ENCODE measurements at regions not wholly inside any gene's neighbourhood (a gene's known extent, or its start where the extent isn't known, plus 50 kb on each side); places are given as distances from the start of the nearest gene placed in this dataset.

GRCh38 chr18:65946777-65947176 is 196.0 kb downstream of the CDH7 start:
- no peaks in the 10 kb centered on the region for H3K4me1 ChIP-seq (ENCODE audit: control insufficient read depth in 2 of 3, insufficient read depth in 2 of 3, low read depth in 1 of 3, low read length in 3 of 3)
- no peak overlapping the region for H3K9ac ChIP-seq (ENCODE audit: low read length in 3 of 3)
- intact Hi-C loops (cut with DNase I) = no loop called here
- no peaks in the 10 kb centered on the region for H3K9me3 ChIP-seq (ENCODE audit: control insufficient read depth in 2 of 3, insufficient read depth in 1 of 3, low read length in 3 of 3)
- no peak for FAIRE-seq
- DNase-seq = no peak
- no peak for TF ChIP-seq CTCF (IDR thresholded peaks at IDR 0.05; ENCODE audit: borderline replicate concordance, extremely low read depth, insufficient read depth)
- H3K36me3 ChIP-seq (ENCODE audit: control insufficient read depth in 2 of 3, insufficient read depth in 3 of 3, low read length in 3 of 3) = no peaks in the 10 kb centered on the region
- no peaks in the 10 kb centered on the region for H3K27me3 ChIP-seq (ENCODE audit: control insufficient read depth, insufficient read depth, low read length)
- no peak overlapping the region for H3K27ac ChIP-seq (ENCODE audit: low read depth in 2 of 2, low read length in 2 of 2)
- no peak overlapping the region for H3K4me3 ChIP-seq (ENCODE audit: low read length in 3 of 3)

GRCh38 chr18:65943268-65943667 is 192.5 kb downstream of the CDH7 start:
- DNase-seq (no peak), FAIRE-seq (no peak)
- Histone ChIP-seq H3K4me3 (ENCODE audit: low read length in 3 of 3) (no peak overlapping the region), H3K27me3 (ENCODE audit: control insufficient read depth, insufficient read depth, low read length) (no peaks in the 10 kb centered on the region), H3K27ac (ENCODE audit: low read depth in 2 of 2, low read length in 2 of 2) (no peak overlapping the region), H3K36me3 (ENCODE audit: control insufficient read depth in 2 of 3, insufficient read depth in 3 of 3, low read length in 3 of 3) (no peaks in the 10 kb centered on the region), H3K9me3 (ENCODE audit: control insufficient read depth in 2 of 3, insufficient read depth in 1 of 3, low read length in 3 of 3) (no peaks in the 10 kb centered on the region), H3K9ac (ENCODE audit: low read length in 3 of 3) (no peak overlapping the region), H3K4me1 (ENCODE audit: control insufficient read depth in 2 of 3, insufficient read depth in 2 of 3, low read depth in 1 of 3, low read length in 3 of 3) (no peaks in the 10 kb centered on the region)
- no peak for TF ChIP-seq CTCF (IDR thresholded peaks at IDR 0.05; ENCODE audit: borderline replicate concordance, extremely low read depth, insufficient read depth)
- intact Hi-C loops (cut with DNase I) = no loop called here

GRCh38 chr18:65942854-65943253 is 192.0 kb downstream of the CDH7 start:
- intact Hi-C loops (cut with DNase I) = no loop called here
- no peak for DNase-seq
- no peak for FAIRE-seq
- no peaks in the 10 kb centered on the region for H3K4me1 ChIP-seq (ENCODE audit: control insufficient read depth in 2 of 3, insufficient read depth in 2 of 3, low read depth in 1 of 3, low read length in 3 of 3)
- H3K27ac ChIP-seq (ENCODE audit: low read depth in 2 of 2, low read length in 2 of 2) = no peak overlapping the region
- no peaks in the 10 kb centered on the region for H3K36me3 ChIP-seq (ENCODE audit: control insufficient read depth in 2 of 3, insufficient read depth in 3 of 3, low read length in 3 of 3)
- TF ChIP-seq CTCF (IDR thresholded peaks at IDR 0.05; ENCODE audit: borderline replicate concordance, extremely low read depth, insufficient read depth) = no peak
- no peaks in the 10 kb centered on the region for H3K9me3 ChIP-seq (ENCODE audit: control insufficient read depth in 2 of 3, insufficient read depth in 1 of 3, low read length in 3 of 3)
- H3K27me3 ChIP-seq (ENCODE audit: control insufficient read depth, insufficient read depth, low read length) = no peaks in the 10 kb centered on the region
- no peak overlapping the region for H3K4me3 ChIP-seq (ENCODE audit: low read length in 3 of 3)
- no peak overlapping the region for H3K9ac ChIP-seq (ENCODE audit: low read length in 3 of 3)

- H3K27me3 ChIP-seq (ENCODE audit: control insufficient read depth, insufficient read depth, low read length) = no peaks in the 10 kb centered on the region
- no peak overlapping the region for H3K4me3 ChIP-seq (ENCODE audit: low read length in 3 of 3)
- H3K36me3 ChIP-seq (ENCODE audit: control insufficient read depth in 2 of 3, insufficient read depth in 3 of 3, low read length in 3 of 3) = no peaks in the 10 kb centered on the region
- intact Hi-C loops (cut with DNase I) = no loop called here
- DNase-seq (no peak), FAIRE-seq (no peak)
- H3K9me3 ChIP-seq (ENCODE audit: control insufficient read depth in 2 of 3, insufficient read depth in 1 of 3, low read length in 3 of 3) = no peaks in the 10 kb centered on the region
- no peak overlapping the region for H3K27ac ChIP-seq (ENCODE audit: low read depth in 2 of 2, low read length in 2 of 2)
- H3K9ac ChIP-seq (ENCODE audit: low read length in 3 of 3) = no peak overlapping the region
- no peak for TF ChIP-seq CTCF (IDR thresholded peaks at IDR 0.05; ENCODE audit: borderline replicate concordance, extremely low read depth, insufficient read depth)
- H3K4me1 ChIP-seq (ENCODE audit: control insufficient read depth in 2 of 3, insufficient read depth in 2 of 3, low read depth in 1 of 3, low read length in 3 of 3) = no peaks in the 10 kb centered on the region
Observed at GRCh38 chr18:65942104-65942503, 191.3 kb downstream of the CDH7 start.
